Natural killer cell (primary cell): ENCODE measurements at regions not wholly inside any gene's neighbourhood (a gene's known extent, or its start where the extent isn't known, plus 50 kb on each side); places are given as distances from the start of the nearest gene placed in this dataset.

Experiments
- ATAC-seq, 3 donors: fragments of 150-1000 bp in 2 of 3; fragments of 200-7000 bp in 1 of 3; cut with Tn5 transposase; 1 replicate in 1 of 3; 2 replicates in 2 of 3; pipeline ENCODE4 v1.10.0; 2021; ENCODE audit warnings: mild to moderate bottlenecking in 2 of 3, moderate library complexity in 2 of 3
- DNase-seq, 2 donors: peaks; one replicate each; pipeline versions ENCODE4 v3.0.0 to v3.0.0-alpha.2; 2013 to 2021; ENCODE audit warnings: mixed read lengths in 1 of 2
- H3K27ac ChIP-seq: one replicate; pipeline ENCODE4 v1.5.1; 2013; ENCODE audit warnings: mild to moderate bottlenecking, low read length
- H3K27me3 ChIP-seq: one replicate; pipeline ENCODE4 v1.6.1; 2013; ENCODE audit warnings: low read length; ENCODE audit not compliant: control insufficient read depth, insufficient read depth
- H3K36me3 ChIP-seq: one replicate; pipeline ENCODE4 v1.6.1; 2013; ENCODE audit warnings: low read length; ENCODE audit not compliant: control insufficient read depth, insufficient read depth
- H3K4me1 ChIP-seq: one replicate; pipeline ENCODE4 v1.6.1; 2013; ENCODE audit warnings: low read length; ENCODE audit not compliant: control insufficient read depth, insufficient read depth
- H3K4me3 ChIP-seq: one replicate; pipeline ENCODE4 v1.5.1; 2013; ENCODE audit warnings: low read length
- H3K9me3 ChIP-seq: one replicate; pipeline ENCODE4 v1.6.1; 2013; ENCODE audit warnings: low read length; ENCODE audit not compliant: control insufficient read depth, insufficient read depth
- H3K27ac Mint-ChIP-seq, 2 donors: one replicate each; pipeline ENCODE4 v1.8.0; 2022; ENCODE audit warnings: mild to moderate bottlenecking in 2 of 2, mixed read lengths in 2 of 2, moderate library complexity in 1 of 2
- H3K27me3 Mint-ChIP-seq, 2 donors: one replicate each; pipeline ENCODE4 v1.8.0; 2022; ENCODE audit warnings: low read depth in 2 of 2, mixed read lengths in 2 of 2
- H3K36me3 Mint-ChIP-seq: one replicate; pipeline ENCODE4 v1.8.0; 2022; ENCODE audit warnings: mixed read lengths
- H3K4me1 Mint-ChIP-seq, 2 donors: one replicate each; pipeline ENCODE4 v1.8.0; 2022; ENCODE audit warnings: mixed read lengths in 2 of 2
- H3K4me3 Mint-ChIP-seq: one replicate; pipeline ENCODE4 v1.8.0; 2022; ENCODE audit warnings: mild to moderate bottlenecking, moderate library complexity, mixed read lengths
- H3K9me3 Mint-ChIP-seq, 2 donors: one replicate each; pipeline ENCODE4 v1.8.0; 2022; ENCODE audit warnings: mixed read lengths in 2 of 2
- CTCF ChIP-seq: fragments of 200-600 bp; IDR thresholded peaks from one replicate; pipeline ENCODE4 v1.8.0; 2022; ENCODE audit warnings: antibody characterized with exemption
- WGBS: methylation state at CpG from one replicate; pipeline ENCODE4 v1.1.7; 2013; ENCODE audit warnings: missing lambda C conversion rate; ENCODE audit not compliant: insufficient coverage; 5-methylcytosine and 5-hydroxymethylcytosine counted together
- intact Hi-C: fragments of 100-400 bp; cut with micrococcal nuclease; formaldehyde crosslinking; loops from one replicate; pipeline ENCODE4 v1.14.2; 2022

- ATAC-seq (no peak), DNase-seq (no peak)
- Mint-ChIP-seq H3K27ac (no peak overlapping the region), H3K27me3 (no peaks in the 10 kb centered on the region), H3K4me3 (no peak overlapping the region), H3K9me3 (peaks cover 8 to 14% of the 10 kb centered on the region in 2 donors), H3K36me3 (no peaks in the 10 kb centered on the region), H3K4me1 (no peaks in the 10 kb centered on the region)
- no CpG with 5 or more reads among the region's 3 CpGs for WGBS
- TF ChIP-seq CTCF = no peak
- H3K4me3 ChIP-seq = no peak overlapping the region
- H3K27me3 ChIP-seq = no peaks in the 10 kb centered on the region
- no peaks in the 10 kb centered on the region for H3K4me1 ChIP-seq
- no peaks in the 10 kb centered on the region for H3K9me3 ChIP-seq
- intact Hi-C loops = no loop called here
- no peak overlapping the region for H3K27ac ChIP-seq
- H3K36me3 ChIP-seq = no peaks in the 10 kb centered on the region
Observed at GRCh38 chr4:126733301-126733700, 899.5 kb upstream of the INTU start.

GRCh38 chr4:126734465-126734864, 898.3 kb upstream of the INTU start:
- intact Hi-C loops = no loop called here
- H3K4me3 ChIP-seq = no peak overlapping the region
- H3K27ac Mint-ChIP-seq = no peak overlapping the region
- no peaks in the 10 kb centered on the region for H3K36me3 Mint-ChIP-seq
- H3K4me1 Mint-ChIP-seq = no peaks in the 10 kb centered on the region
- H3K27ac ChIP-seq = no peak overlapping the region
- H3K27me3 ChIP-seq = no peaks in the 10 kb centered on the region
- no peak for ATAC-seq
- peaks cover 10 to 14% of the 10 kb centered on the region in 2 donors for H3K9me3 Mint-ChIP-seq
- no peaks in the 10 kb centered on the region for H3K36me3 ChIP-seq
- H3K4me1 ChIP-seq = no peaks in the 10 kb centered on the region
- H3K9me3 ChIP-seq = no peaks in the 10 kb centered on the region
- TF ChIP-seq CTCF = no peak
- DNase-seq = no peak
- H3K27me3 Mint-ChIP-seq = no peaks in the 10 kb centered on the region
- 0% methylated on average over 1 of the region's 2 CpGs for WGBS
- no peak overlapping the region for H3K4me3 Mint-ChIP-seq

GRCh38 chr4:126735294-126736132, 897.2 kb upstream of the INTU start:
- Mint-ChIP-seq H3K4me3 (no peak overlapping the region), H3K27ac (no peak overlapping the region), H3K9me3 (peaks cover 10 to 11% of the 10 kb centered on the region in 2 donors), H3K36me3 (no peaks in the 10 kb centered on the region), H3K4me1 (no peaks in the 10 kb centered on the region), H3K27me3 (no peaks in the 10 kb centered on the region)
- Histone ChIP-seq H3K27me3 (no peaks in the 10 kb centered on the region), H3K4me1 (no peaks in the 10 kb centered on the region), H3K4me3 (no peak overlapping the region), H3K9me3 (no peaks in the 10 kb centered on the region), H3K36me3 (no peaks in the 10 kb centered on the region), H3K27ac (no peak overlapping the region)
- TF ChIP-seq CTCF = no peak
- no peak for DNase-seq
- intact Hi-C loops = no loop called here
- WGBS = 81% methylated on average over 2 of the region's 3 CpGs
- ATAC-seq = no peak

- Mint-ChIP-seq H3K27me3 (no peaks in the 10 kb centered on the region), H3K27ac (no peak overlapping the region), H3K4me3 (no peak overlapping the region), H3K9me3 (peaks cover 10 to 13% of the 10 kb centered on the region in 2 donors), H3K4me1 (no peaks in the 10 kb centered on the region), H3K36me3 (no peaks in the 10 kb centered on the region)
- no peak for TF ChIP-seq CTCF
- no peak overlapping the region for H3K27ac ChIP-seq
- no peaks in the 10 kb centered on the region for H3K4me1 ChIP-seq
- 80% methylated on average over 1 of the region's 3 CpGs for WGBS
- DNase-seq = no peak
- H3K27me3 ChIP-seq = no peaks in the 10 kb centered on the region
- intact Hi-C loops = no loop called here
- H3K36me3 ChIP-seq = no peaks in the 10 kb centered on the region
- no peak for ATAC-seq
- H3K9me3 ChIP-seq = no peaks in the 10 kb centered on the region
- no peak overlapping the region for H3K4me3 ChIP-seq
Observed at GRCh38 chr4:126736133-126736518, 896.6 kb upstream of the INTU start.
